ENCODE measurements at regions not wholly inside any gene's neighbourhood (a gene's known extent, or its start where the extent isn't known, plus 50 kb on each side); places are given as distances from the start of the nearest gene placed in this dataset.
"Not testable (repeated sequence)": the region's sequence is repeated elsewhere in the genome, so short reads cannot be mapped to it uniquely, and the experiment has no call there.

DNA sequence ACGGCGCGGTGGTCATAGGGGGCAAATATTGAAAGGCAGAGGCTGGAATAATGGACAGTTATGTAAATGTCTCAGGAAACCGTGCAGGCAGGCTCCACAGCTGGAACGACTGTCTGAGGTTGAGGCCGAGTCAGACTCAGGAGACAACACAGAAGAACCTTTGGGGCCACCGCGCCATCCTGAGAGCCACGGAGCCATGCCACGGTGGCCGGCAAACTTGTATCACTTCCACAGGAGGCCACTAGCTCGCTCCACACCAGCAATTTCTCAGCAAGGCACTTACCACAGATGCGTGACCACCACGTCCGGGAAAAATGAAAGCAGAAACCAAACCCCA, 156.7 kb upstream of the SALL3 start:
- DNase-seq (ENCODE audit: insufficient read length, low spot score): no peak
- FAIRE-seq: no peak

DNA sequence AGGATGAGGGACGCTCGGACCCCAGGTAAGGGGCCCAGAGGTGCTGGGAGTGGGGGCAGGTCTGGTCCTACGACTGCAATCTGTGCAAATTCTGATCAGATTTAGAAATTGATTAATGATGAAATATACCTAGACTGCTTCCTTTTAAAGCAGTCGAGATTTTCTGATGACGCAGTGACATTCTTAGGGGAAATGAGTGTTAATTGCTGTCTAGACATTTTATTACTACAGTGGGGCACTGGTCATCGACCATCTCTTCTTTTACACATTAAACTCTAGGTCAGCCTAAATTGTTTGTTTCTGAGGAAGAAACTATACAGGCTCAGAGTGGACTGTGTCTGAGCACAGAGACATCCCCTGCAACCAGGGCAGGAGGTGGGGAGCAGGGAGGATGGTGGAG, 154.4 kb upstream of the SALL3 start:
- no peak for DNase-seq (ENCODE audit: insufficient read length, low spot score)
- FAIRE-seq: no peak

DNA sequence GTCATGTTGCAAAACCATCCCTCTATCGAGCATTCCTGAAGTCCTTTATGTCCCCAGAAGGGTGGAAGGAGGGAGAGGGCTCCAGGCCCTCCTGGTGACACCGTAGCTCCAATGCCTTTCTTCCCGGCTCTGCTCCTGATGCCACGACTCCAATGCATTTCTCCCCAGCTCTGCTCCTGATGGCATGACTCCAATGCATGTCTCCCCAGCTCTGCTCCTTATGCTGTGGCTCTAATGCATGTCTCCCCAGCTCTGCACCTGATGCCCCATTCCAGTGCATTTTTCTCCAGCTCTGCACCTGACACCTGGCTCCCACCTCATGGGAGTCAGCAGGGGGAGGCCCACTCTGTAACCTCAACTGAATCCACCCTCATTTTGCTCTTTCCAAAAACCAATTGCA, 153.0 kb upstream of the SALL3 start:
- no peak for DNase-seq (ENCODE audit: insufficient read length, low spot score)
- no peak for FAIRE-seq

DNA sequence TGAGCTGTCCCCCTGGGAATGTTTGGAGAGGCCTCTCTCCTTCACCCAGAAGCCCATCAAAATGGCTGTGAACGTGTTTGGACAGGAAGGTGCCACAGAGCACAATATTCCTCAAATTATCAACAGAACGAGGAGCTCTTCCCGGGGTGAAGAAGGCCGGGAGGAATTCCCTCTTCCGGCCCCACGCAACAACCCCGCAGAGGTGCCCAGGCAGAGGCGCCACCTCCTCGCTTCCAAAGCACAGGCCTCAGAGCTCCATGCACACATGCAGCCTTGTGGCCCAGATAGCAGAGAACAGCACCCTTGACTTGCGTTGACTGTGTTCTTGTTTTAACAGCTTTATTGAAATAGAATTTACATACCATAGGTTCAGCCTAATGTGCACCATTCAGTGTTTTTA, 152.5 kb upstream of the SALL3 start:
- FAIRE-seq (no peak), DNase-seq (ENCODE audit: insufficient read length, low spot score) (no peak)

DNA sequence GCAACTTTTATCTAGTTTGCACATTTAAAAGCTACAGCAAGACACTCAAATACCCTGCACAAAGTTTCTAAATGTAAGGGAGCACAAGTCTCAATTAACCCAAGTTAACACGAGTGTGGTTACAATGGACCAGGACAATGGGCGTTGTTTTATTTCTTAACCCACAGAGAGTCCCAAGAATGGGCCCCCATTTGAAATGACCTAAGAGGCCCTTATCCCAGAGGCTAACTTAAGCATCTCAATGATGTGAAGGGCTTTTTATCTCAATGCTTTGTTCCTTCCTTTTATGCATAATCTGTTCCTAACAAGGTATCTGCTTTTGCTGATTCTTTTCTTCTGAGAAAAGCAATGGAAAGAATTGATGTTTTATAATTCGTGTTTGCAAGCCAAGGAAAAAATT, 151.5 kb upstream of the SALL3 start:
- DNase-seq (ENCODE audit: insufficient read length, low spot score) (no peak), FAIRE-seq (no peak)

DNA sequence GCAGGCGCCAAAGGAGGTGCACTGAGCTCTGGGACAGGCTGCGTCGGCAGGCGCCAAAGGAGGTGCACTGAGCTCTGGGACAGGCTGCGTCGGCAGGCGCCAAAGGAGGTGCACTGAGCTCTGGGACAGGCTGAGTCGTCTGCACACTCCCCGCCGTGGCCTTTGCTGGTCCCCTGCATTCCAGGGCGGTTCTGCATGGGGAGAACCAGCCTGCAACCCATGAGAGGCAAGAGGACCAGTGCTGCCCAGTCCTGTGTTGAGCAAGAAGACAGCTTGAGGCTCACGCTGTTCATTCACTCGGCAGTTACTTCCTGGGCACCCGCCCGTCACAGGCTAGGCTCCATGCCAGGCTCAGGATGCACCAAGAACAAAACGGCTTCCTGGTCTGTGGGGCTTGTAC, 150.6 kb upstream of the SALL3 start:
- FAIRE-seq: not testable (repeated sequence)

DNA sequence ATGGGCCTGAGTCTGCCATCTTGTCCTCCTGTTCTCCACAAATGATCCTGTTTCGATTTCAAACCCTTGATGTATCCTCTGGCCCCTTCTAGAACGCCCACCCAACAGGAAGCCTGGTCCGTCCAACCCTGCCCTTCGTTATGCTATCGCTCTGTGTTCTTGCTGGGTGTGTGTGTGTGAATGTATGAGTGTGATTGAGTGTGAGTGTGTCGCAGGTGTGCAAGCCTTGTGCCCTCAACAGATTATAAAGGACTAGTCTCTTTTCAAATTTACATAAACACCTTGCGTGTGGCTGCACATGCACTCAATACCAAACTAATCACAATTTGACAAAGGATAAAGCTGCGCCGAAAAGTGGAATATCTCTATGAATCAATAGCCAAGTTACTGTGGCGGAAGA, 149.5 kb upstream of the SALL3 start:
- FAIRE-seq (no peak), DNase-seq (ENCODE audit: insufficient read length, low spot score) (no peak)

More for the DNA sequence above, 150.6 kb upstream of the SALL3 start:
- not testable (repeated sequence) for DNase-seq (ENCODE audit: insufficient read length, low spot score)

DNA sequence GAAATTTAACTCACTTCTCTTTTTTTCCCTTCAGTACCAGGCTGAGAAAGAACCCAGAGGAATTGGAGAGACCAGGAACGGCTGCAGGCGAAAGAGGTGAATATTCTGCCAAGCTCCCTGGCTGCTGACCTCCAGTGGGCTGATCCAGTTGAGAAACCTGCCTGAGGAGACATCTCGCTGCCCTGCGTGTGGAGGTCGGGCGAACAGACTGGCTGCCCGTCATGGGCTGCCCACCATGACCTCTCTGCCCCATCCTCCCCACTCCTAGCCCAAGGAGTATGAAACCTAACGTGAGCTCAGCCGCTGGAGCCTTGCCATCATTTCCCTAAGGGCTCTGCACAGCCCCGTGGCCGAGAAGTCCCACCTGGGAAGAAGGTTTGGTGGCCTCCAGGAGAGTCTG, 148.8 kb upstream of the SALL3 start:
- DNase-seq (ENCODE audit: insufficient read length, low spot score): no peak
- FAIRE-seq: no peak

DNA sequence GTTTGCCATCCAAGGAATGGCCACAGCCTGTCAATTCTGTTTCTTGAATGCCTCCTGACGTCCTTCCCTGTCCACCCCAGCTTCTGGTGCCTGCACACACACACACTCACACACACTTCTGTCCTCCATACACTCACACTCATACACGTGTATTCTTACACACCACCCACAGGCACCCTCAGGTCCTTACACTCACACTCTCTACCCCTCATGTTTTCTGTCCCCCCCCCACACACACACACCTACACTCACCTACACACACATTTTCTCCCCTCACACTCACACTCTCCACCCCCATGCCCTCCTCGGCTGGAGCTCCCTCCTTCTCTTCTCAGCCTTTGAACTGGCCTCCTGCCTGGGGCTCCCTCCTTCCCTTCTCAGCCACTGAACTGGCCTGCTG, 148.0 kb upstream of the SALL3 start:
- FAIRE-seq: no peak
- no peak for DNase-seq (ENCODE audit: insufficient read length, low spot score)

DNA sequence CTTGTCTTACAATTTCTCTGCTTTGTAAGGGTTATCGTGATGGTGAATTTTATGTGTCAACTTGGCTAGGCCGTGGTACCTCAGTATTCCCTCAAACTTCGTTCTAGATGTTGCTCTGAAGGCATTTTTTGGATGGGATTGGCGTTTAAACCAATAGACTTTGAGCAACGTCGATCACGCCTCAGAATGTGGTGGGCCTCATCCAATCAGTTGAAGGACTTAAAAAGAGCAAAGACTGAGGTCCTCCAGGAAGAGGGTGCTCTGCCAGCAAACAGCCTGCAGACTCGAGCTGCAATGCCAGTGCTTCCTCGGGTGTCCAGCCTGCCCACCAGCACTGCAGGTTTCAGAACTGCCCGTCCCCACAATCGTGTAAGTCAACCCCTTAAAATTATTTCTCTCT, 145.8 kb upstream of the SALL3 start:
- DNase-seq (ENCODE audit: insufficient read length, low spot score) (no peak), FAIRE-seq (no peak)

DNA sequence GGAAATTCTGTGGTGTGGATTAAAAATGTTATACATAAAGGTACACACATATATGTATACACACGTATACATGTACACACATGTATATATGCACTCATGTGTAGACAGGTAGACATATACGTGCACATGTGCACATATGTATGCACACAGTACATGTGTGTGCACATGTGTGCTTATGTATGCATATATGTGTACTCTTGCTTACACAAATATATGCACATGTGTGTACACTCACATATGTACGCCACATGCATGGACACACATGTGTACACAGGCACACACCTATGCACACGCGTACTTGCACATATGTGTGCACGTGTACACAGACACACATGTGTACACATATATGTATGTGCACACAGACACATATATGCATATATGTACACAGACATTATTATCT, 142.8 kb upstream of the SALL3 start:
- DNase-seq (ENCODE audit: insufficient read length, low spot score) (no peak), FAIRE-seq (no peak)

DNA sequence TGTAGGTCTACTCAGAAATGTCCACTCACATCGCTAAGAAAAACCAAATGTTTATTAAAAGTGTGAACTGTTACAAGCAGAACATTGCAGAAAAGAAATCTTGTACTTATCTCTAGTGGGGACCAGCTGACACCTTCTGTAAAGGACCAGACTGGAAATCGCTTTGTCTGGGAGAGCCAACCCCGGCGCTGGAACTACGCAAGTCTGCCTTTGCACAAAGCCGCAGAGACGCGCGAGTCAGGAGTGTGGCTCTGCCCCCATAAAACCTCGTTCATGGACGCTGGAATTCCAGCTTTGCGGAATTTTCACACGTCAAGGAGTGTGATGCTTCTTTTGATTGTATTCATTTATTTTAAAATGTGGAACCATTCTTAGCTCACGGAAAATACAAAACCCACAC, 141.9 kb upstream of the SALL3 start:
- DNase-seq (ENCODE audit: insufficient read length, low spot score) (no peak), FAIRE-seq (no peak)

DNA sequence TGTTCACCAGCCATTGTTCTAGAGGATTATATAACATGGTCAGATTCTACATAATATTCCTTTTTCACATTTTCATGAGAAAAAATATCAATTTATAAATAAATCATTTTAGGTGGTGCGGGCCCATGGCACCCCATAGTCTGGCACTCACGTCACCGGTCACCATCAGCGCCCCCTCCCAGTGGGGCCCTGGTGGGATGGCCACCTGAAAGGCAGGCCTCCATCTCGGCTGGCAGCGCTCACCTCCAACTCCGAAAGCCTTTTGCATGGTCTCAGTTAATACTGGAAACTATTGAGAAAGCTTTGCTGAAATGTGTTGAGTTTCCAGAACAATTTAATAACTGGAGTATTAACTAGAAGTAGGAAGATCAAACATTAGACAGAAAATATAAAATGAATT, 141.4 kb upstream of the SALL3 start:
- FAIRE-seq (no peak), DNase-seq (ENCODE audit: insufficient read length, low spot score) (no peak)

DNA sequence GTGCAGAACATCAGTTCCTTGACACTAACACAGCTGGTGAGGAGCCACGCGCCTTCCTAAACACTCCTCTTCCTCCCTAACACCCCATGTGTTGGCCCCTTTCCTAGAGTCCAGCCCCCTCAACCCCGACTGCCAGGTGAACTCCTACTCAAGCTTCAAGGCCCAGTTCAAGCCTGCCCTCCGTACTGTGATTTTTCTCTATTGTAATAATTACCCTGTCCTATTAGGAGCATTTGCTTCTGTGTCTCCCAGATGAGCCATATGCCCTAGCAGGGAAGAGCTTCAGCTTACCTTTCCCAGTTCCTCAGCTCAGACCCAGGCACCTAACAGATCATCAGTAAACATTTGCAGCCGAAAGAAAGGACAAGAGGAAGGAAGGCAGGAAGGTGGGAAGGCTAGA, 130.6 kb upstream of the SALL3 start:
- no peak for DNase-seq (ENCODE audit: insufficient read length, low spot score)
- no peak for FAIRE-seq

DNA sequence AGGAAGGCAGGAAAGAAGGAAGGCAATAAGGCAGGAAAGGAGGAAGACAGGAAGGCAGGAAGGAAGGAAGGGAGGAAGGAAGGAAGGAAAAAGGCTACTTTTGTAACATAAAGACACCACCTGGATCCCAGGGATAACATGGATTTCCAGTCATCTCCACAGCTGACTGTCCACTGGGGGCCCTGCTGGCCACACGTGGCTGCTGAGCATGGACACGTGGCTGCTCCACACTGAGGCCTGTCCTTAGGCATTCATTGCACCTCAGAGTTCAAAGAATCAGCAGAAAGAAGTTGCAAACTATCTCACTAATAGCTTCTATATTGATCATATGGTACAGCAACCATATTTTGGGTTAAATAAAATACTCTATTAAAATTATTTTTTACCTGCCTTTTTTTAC, 130.2 kb upstream of the SALL3 start:
- FAIRE-seq (no peak), DNase-seq (ENCODE audit: insufficient read length, low spot score) (no peak)

DNA sequence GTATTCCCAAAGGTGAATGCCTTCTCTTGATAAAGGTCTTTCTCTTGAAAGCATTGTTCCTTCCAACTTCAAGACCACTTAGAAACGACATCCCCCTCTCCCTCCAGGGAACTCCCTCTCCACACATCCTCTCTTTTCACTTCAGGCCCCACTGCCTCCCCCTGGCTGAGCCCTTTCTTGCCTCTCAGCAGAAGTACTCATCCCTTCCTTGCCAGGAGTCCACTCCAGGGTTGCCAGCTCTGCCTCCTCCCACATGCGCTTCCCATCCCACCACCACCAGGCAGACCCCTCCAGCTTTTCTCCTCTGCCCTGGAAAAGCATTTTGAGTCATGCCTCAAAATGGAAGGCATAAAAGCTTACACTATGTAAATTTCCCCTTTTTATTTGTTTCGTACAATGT, 126.3 kb upstream of the SALL3 start:
- DNase-seq (ENCODE audit: insufficient read length, low spot score) (no peak), FAIRE-seq (no peak)

DNA sequence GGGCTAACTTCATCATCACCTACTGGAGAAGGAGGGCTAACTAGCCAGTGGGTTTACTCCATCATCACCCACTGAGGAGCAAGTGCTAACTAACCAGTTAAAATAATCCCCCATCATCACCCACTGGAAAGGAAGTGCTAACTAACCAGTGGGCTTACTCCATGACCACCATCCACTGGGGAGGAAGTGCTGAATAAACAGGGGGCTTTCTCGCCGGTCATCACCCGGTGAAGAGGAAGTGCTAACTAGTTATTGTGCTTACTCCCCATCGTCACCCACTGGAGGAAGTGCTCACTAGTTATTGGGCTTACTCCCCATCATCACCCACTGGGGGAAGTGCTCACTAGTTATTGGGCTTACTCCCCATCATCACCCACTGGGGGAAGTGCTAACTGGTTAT, 124.4 kb upstream of the SALL3 start:
- no peak for DNase-seq (ENCODE audit: insufficient read length, low spot score)
- no peak for FAIRE-seq

DNA sequence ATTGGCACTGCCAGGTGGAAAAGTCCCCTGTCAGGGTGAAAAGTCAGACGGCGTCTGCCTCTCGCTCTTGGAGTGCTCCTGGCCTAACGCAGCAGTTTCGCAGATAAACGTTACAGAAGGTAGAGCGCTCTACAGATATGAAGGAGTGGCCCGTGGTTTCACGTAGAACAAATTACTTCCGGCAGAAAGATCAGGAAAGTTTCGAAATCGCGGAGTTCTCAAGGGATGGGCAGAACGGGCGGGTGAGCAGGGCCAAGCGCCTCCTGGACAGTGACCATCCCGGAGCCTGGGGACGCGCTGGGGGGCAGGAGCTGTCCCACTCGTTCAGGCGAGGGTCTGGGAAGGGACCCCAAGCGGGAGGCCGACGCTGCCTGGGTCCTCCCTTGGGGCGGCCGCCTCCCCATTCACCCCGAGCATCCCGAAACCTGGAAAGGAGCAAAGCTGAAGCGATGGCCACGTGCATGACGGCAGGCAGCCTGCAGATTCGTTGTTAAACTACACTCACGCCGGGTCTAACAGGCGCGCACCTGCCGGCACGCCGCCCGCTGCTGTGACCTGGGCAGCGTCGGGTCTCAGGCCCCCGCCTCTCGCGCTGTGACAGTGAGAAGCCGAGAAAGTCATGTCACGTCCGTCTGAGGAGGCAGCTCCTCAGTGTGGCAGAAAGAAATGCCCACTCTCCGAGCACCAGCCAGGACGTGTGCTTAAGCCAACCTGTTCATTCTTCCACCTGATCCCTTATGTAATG, 122.9 kb upstream of the SALL3 start:
- DNase-seq (ENCODE audit: insufficient read length, low spot score) (no peak), FAIRE-seq (no peak)

DNA sequence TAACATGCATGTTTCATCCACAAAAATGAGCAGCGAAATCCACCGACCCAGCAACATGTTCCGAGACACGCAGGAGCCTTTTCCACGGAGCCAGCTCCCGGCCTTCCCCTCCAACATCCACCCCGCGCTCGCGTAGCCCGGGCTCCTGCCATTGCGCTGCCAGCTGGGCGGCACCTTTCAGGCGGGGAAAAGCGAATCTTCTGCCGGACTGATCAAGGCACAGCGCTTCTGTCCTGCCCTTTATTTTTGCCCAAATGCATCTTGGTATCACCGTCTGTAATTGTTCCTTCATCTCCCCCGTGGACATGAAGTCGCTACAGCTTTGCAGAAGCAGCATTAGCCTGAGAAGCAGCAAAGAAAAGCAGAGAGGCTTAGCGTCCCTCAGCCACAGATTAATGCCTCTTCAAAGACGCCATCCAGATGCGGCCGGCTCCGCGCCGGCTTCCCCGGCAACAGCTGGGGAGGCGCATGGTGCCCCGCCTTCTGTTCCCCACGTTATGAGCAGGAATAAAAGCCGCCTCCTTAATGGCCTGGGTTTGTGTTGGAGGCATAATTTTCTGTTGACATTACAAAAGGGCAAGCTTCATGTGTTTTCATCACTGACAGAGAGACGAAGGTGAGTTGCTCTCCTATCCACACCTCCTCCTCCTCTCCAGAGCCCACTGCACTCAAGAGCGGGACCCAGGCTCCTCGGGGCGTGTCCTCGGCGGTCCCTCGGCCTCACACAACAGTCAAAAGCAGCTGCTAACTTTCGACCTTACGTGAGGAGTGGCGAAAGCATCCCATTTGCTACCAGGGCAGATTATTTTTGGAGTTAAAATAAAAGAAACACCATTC, 122.1 kb upstream of the SALL3 start:
- DNase-seq (ENCODE audit: insufficient read length, low spot score) (no peak), FAIRE-seq (no peak)

DNA sequence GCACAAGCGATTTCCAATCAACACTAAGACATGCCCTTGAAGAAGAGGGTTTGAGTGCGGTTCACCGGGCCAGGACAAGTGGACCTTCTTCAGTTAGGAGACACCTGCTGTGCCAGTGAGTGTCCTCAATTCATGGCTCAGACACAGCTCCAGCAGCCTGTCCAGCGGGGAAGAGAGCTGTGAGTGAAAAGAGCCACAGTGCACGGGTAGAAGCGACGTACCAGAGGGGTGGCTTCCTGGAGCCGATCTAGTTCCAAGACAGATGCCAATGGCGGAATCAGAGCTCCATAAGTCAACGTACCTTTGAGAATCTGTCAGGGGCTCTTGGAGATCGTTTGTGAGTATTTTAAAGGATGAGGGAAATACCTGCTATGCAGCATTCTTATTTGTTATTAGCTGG, 119.9 kb upstream of the SALL3 start:
- DNase-seq (ENCODE audit: insufficient read length, low spot score): no peak
- no peak for FAIRE-seq

DNA sequence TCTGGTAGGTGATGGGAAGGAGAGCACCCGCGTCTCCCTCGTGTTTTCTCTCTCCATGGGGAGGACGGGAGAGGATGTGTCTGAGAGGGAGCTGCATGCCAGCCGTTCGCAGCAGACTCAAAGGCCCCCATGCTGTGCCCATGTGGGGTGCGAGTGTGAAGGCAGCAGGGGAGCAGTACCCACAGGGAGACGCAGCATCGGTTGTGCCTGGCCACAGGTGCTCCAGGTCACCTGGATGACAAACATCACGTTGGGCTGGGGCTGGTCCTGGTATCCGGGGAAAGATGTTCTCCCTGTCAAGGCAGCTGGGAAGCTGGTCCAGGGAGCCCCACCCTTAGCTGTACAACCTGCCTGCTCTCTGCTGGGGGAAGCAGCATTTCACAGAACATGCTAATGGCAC, 119.5 kb upstream of the SALL3 start:
- no peak for FAIRE-seq
- DNase-seq (ENCODE audit: insufficient read length, low spot score): no peak

DNA sequence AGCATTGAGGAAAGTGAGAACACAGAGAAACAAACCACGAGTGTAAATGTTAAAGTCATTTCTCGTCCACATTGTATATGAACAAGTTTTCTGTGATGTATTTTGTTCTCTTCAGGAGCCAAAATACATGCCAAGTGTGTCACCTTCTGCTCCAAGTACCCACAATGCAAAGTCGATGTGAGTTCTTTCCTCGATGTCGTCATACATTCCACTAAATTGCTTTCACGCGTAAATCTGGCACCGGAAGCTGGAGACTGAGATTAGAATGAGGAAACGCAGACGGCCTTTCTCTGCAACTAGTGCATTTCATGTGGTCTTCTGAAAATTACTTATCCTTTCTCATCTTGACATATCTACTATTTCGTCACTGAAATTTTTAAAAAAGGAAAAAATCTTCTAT, 118.5 kb upstream of the SALL3 start:
- FAIRE-seq: no peak
- DNase-seq (ENCODE audit: insufficient read length, low spot score): no peak

DNA sequence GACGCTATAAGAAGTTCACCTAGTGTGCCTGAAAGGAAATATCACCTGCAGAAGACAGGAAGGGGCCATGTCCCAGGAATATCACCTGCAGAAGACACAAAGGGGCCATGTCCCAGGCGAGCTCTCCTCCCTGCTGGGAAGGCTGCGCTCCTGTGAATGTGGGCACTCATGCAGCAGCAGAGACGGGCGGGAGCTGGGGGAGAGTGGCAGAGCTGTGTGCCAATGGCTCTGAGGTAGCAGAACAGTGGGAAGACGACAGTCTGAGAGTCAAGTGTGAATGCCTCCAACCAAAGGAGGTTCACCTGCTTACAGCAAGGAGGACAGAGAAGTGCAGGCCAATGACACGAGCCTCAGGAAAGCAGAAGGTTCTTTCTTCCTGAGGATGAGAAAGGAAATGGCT, 117.9 kb upstream of the SALL3 start:
- FAIRE-seq (no peak), DNase-seq (ENCODE audit: insufficient read length, low spot score) (no peak)
